NCI-H460 (cell line): ENCODE measurements at regions not wholly inside any gene's neighbourhood (a gene's known extent, or its start where the extent isn't known, plus 50 kb on each side); places are given as distances from the start of the nearest gene placed in this dataset.
"Not testable (repeated sequence)": the region's sequence is repeated elsewhere in the genome, so short reads cannot be mapped to it uniquely, and the experiment has no call there.

Experiments
- DNase-seq: peaks from one replicate; pipeline ENCODE4 v3.0.0-alpha.2; 2016; ENCODE audit warnings: low read depth; ENCODE audit errors: extremely low read depth

GRCh38 chr9:29575219-29575618 is 2001.9 kb upstream of the C9orf72 start:
- DNase-seq = no peak

GRCh38 chr9:29588361-29588760 is 2015.1 kb upstream of the C9orf72 start:
- DNase-seq = no peak

DNA sequence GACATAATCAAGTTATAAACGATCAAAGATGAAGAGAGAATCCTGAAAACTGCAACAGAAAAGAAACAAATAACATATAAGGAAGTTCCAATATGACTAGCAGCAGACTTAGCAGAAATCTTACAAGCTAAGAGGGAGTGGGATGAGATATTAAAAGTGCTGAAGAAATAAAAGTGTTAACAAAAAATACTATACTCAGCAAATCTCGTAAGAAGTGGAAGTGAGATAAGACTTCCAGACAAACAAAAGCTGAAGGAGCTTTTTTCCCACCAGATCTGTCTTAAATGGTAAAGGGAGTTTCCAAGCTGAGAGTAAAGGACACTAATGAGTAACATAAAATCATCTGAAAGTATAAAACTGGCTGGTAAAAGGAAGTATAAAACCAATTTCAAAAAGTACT is 2036.0 kb upstream of the C9orf72 start:
- no peak for DNase-seq

DNA sequence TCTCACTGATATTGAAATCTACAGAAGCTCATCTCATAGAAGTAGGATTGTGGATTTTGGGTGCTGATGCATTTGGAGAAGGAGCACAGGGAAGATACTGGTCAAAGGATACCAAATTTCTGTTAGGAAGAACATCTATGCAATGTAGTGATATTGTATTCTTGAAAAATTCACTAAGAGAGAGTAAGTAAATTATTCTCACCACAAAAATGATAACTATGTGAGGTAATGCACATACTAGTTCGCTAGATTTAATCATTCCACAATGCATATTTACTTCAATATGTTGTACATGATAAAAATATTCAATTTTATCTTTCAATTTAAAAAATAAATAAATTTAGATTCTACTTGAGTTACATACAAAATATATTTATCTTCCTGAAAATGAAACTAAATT is 2040.5 kb upstream of the C9orf72 start:
- DNase-seq = no peak

DNA sequence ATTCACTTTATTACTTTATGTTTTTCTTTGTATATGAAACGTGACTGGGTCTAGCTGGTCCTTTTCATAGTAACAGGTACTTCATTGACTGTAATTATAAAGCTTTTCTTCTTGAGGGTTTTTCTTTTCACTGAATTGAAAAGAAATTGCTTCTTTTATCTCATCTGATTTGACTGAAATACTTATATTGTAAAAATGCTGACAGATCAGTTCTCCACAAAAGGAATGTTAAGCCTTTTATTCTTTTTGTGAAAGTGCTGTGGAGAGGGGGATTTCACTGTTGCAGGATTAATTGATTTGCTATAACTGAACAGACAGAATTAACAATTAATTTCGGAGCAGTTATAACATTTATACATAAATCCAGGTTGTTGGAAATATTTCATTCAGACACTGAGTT is 2043.6 kb upstream of the C9orf72 start:
- DNase-seq = no peak

GRCh38 chr9:29625292-29625731 is 2052.0 kb upstream of the C9orf72 start:
- no peak for DNase-seq

DNA sequence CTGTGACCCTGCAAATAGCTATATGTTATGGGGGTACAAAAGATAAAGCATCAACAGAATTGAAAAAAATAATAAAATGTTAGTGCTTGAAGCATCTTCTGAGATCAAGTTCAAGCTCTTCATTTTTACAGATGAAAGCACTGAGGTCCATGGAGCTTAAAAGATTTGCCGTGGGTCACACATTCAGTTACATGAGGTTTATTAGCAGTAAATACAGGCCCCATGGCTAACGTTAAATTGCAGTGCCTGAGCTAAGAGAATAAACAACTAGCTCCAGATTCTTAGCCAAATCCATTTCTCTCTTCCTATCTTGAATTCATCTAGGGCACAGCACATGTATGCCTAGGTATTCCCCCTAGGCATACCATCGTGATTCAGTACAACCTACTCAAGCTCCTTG is 2052.7 kb upstream of the C9orf72 start:
- no peak for DNase-seq

- not testable (repeated sequence) for DNase-seq
These were observed 2055.6 kb upstream of the C9orf72 start for GRCh38 chr9:29628856-29629255.

DNA sequence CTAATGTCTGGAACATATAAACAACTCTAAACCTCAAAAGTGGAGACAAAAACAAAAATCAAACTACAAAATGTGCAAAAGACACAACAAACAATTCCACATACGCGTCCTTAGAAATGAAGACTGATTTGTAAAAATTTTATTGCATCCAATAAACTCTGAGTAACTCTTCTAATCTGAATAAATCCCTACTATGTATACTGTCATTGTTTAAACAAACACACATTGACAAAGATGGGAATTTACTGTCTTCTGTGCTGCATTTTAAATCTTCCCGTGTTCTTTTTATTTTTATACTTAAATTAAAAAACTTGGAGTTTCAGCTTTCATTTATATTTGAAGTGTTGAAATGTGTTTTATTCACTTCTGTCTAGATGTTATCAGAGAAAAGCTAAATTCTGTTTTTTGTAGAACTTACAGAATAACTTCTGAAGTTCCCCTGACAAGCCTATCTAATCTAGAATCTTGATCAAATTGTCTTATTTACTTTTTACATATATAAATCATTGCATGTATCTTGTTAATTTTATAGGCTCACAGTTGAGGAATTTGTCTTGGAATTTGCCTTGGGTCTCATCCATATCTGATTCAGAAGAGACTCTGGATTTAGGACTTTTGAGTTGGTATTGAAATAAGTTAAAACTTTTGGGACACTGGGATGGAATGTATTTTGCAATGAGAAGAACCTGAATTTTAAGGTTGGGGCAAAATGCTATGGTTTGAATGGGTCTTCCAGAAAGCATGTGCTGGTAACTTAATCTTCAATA is 2064.4 kb upstream of the C9orf72 start:
- no peak for DNase-seq

- no peak for DNase-seq
These were observed 2067.2 kb upstream of the C9orf72 start for GRCh38 chr9:29640507-29640906.

- DNase-seq = no peak
These were observed 2071.2 kb upstream of the C9orf72 start for GRCh38 chr9:29644514-29644913.

- DNase-seq = no peak
These were observed 2074.2 kb upstream of the C9orf72 start for GRCh38 chr9:29647451-29647850.

DNA sequence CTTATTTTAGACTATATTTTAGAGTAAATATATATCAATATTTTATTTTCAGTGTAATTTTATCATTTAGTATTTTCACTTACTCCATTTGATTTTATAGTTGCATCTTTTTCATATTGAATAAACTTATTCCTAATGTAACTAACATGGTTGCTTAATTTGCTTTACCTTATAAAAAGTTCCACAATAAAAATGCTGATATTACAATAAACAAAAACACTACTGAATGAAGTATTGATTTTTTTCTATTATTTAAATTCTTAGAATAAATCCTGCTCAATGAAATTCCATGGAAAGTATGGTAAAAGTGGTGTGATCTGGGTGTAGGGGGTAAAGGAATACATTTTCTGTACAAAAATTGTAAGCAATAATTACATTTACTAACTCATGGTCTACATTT is 2074.9 kb upstream of the C9orf72 start:
- no peak for DNase-seq

- no peak for DNase-seq
These were observed 2075.3 kb upstream of the C9orf72 start for GRCh38 chr9:29648601-29649000.

DNA sequence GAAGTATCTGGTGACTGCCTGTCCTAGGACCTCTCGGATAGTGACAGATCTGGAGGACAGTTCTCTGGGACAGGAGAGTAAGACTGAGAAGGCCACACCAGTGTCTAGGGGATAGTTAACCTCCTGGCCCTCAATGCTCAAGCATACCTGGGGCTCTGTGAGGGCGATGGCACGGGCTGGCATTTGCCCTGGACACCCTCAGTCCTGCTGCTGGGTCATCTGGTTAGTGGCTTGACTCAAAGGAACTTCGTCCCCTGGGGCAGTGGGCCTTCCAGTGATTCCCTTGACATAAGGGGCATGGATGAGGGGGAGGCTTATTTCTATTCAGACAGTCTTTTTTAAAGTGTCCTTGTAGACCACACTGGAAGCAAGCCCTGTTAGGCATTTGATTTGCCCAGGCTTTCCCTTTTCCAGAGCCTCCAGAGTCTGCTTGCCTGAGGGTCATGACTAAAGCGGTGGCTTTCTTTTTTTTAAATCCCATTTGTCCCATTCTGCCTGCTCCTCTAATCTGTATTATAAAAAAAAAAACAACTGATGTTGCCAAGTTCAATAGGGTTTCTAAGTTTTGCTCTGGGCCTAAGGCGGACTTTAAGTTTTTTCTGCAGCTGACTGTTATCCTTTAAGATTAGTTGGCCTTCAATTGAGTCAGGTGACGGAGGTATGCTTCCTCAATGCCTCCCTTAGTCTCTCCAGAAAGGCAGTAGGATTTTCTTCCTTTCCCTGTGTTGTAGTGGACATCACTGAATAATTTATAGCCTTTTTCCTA is 2083.5 kb upstream of the C9orf72 start:
- no peak for DNase-seq

GRCh38 chr9:29657821-29658220 is 2084.5 kb upstream of the C9orf72 start:
- no peak for DNase-seq

DNA sequence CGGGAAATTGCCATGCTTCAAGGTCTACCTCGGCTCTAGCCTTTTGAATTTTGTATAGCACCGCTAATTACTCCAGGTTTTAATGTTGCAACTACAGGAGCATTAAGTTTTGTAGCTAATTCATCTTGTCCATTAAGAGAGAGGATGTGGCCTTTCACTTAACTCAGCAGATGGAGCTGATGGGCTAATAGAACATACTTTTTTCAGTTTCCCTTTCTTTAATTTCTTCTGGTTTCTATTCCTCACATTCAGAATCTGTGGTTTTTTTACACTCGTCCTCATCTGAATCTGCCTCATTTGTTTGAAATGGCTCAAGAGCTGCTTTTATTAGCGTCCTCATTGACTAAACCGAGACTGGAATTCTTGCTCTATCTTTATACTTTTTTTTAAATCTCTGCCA is 2085.7 kb upstream of the C9orf72 start:
- DNase-seq = no peak

DNA sequence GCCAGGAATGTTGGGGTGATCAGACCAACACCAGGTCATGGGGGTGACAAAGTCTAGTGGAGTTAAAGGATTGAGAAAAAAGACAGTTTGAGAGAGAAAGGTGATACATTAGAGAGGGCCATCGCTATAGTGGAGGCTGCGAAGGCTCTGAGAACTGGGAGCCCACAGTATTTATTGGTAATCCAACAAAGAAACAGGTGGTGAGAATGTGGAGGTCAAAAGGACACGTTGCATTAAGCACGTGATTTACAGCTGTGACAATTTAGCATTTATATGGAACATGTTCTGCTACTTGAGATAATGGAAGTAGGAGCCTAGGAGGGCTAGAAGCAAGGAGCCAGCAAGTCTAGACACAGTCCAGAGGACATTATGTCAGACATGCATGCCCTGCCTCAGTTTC is 2086.5 kb upstream of the C9orf72 start:
- DNase-seq = no peak

- DNase-seq = no peak
These were observed 2095.5 kb upstream of the C9orf72 start for GRCh38 chr9:29668732-29669131.

DNA sequence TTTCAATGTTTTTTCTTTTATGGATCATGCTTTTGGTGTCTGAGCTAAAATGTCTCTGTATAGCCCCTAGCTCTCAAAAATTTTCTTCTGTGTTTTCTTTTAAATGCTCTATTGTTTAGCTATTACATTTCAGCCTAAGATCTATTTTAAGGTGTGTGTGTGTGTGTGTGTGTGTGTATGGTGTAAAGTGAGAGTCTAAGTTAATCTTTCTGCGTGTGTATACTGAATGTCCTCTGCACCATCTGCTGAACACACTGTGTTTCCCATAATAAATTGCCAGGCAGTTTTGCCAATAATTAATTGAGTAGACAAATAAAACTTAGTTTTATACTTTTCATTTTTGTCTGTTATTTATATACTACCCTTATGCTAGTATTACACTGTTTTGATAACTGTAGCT is 2096.3 kb upstream of the C9orf72 start:
- no peak for DNase-seq

DNA sequence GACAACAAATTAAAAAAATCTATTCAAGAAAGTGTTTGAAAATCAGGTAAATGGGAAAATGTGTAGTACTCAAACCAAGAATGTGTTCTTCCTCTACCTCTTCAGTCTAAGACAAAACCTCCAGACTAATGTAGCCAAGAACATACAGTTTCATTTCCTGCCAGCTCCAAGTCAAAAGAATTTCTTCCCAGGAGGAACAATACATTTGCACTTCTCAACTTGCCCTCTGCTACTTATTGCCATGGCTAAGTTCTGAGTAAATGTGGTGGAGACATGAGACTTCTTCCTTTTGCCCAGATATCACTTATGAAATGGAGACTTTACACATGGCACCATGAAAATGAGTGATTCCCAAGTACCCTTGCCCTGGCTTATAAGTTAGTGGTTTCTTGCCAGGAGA is 2112.2 kb upstream of the C9orf72 start:
- no peak for DNase-seq

DNA sequence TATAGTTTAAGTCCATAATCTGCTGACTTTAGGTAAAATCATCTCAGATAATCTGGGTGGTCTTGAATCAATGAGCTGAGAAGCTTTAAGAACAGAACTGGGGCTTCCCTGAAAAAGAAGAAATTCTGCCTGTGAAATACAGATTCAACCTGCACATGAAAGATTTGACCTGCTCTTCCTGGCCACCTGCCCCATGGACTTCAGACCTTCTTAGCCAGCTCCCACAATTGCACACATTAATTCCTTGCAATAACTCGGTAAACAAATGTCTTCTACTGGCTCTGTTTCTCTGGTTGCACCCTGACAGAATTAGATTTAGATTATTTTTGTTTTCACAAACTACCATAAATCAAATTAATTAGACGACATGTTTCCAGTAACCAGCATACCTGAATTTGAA is 2117.9 kb upstream of the C9orf72 start:
- DNase-seq = no peak
